SK-N-SH (cell line): ENCODE measurements at regions not wholly inside any gene's neighbourhood (a gene's known extent, or its start where the extent isn't known, plus 50 kb on each side); places are given as distances from the start of the nearest gene placed in this dataset.

Experiments used
- CTCF ChIA-PET: fragments of 300-600, 350-600 bp; formaldehyde crosslinking; extraction: SDS; loops from one replicate; lab custom pipeline; 2021; lab: Yijun Ruan, JAX
- POLR2A ChIA-PET: fragments of 350-600 bp; sonication (Branson Sonifier 250); formaldehyde crosslinking; extraction: SDS; loops from one replicate; lab custom pipeline; 2020; ENCODE audit warnings: antibody characterized with exemption, inconsistent platforms; lab: Yijun Ruan, JAX
- DNase-seq: peaks from one replicate; pipeline ENCODE4 v3.0.0; 2012
- H2AFZ ChIP-seq: fragments of 200-600 bp; sonication (generic); 2 replicates; pipeline ENCODE4 v1.8.1; 2016; ENCODE audit warnings: antibody characterized with exemption, mild to moderate bottlenecking, low read depth
- H3F3A ChIP-seq: fragments of 200-600 bp; sonication (generic); replicated peaks from 2 replicates; pipeline ENCODE3; 2016; ENCODE audit warnings: antibody characterized with exemption, mild to moderate bottlenecking; ENCODE audit not compliant: insufficient read depth
- H3K27ac ChIP-seq, 2 experiments: fragments of 200-500 bp in 1 of 2; fragments of 200-600 bp in 1 of 2; sonication (Bioruptor generic) in 1 of 2; sonication (generic), shearing (Covaris generic) in 1 of 2; 2 replicates each; pipeline versions ENCODE4 v1.5.1 to v1.6.1; 2014 to 2016; ENCODE audit warnings: low read depth in 2 of 2, inconsistent platforms in 1 of 2, low read length in 1 of 2, mild to moderate bottlenecking in 1 of 2, mixed read lengths in 1 of 2
- H3K27me3 ChIP-seq: fragments of 200-600 bp; sonication (generic), shearing (Covaris generic); 2 replicates; pipeline ENCODE4 v1.6.1; 2016; ENCODE audit warnings: mixed run types; ENCODE audit not compliant: insufficient read depth
- H3K36me3 ChIP-seq, 2 experiments: fragments of 200-500 bp in 1 of 2; fragments of 200-600 bp in 1 of 2; sonication (Bioruptor generic) in 1 of 2; sonication (generic) in 1 of 2; replicated peaks in 1 of 2; 2 replicates each; pipeline versions ENCODE3 to v1.5.1; 2014 to 2016; ENCODE audit warnings: low read length in 1 of 2, mild to moderate bottlenecking in 1 of 2; ENCODE audit not compliant: insufficient read depth in 2 of 2, control insufficient read depth in 1 of 2
- H3K4me1 ChIP-seq, 2 experiments: fragments of 200-500 bp in 1 of 2; fragments of 200-600 bp in 1 of 2; sonication (Bioruptor generic) in 1 of 2; sonication (generic), shearing (Covaris generic) in 1 of 2; 2 replicates each; pipeline versions ENCODE4 v1.5.1 to v1.6.1; 2014 to 2016; ENCODE audit warnings: low read depth in 1 of 2, low read length in 1 of 2, mixed run types in 1 of 2; ENCODE audit not compliant: insufficient read depth in 2 of 2, control insufficient read depth in 1 of 2
- H3K4me2 ChIP-seq: fragments of 200-600 bp; sonication (generic), shearing (Covaris generic); 2 replicates; pipeline ENCODE4 v1.6.1; 2017; ENCODE audit warnings: mixed run types
- H3K4me3 ChIP-seq, 2 experiments: fragments of 200-500 bp in 1 of 2; fragments of 200-600 bp in 1 of 2; sonication (Bioruptor generic) in 1 of 2; sonication (generic), shearing (Covaris generic) in 1 of 2; 2 replicates each; pipeline versions ENCODE4 v1.5.1 to v1.8.1; 2014 to 2016; ENCODE audit warnings: low read depth in 2 of 2, inconsistent platforms in 1 of 2, low read length in 1 of 2, mild to moderate bottlenecking in 1 of 2, mixed read lengths in 1 of 2, moderate library complexity in 1 of 2
- H3K79me2 ChIP-seq: fragments of 200-600 bp; sonication (generic); 2 replicates; pipeline ENCODE4 v1.8.1; 2017; ENCODE audit warnings: mild to moderate bottlenecking; ENCODE audit not compliant: insufficient read depth
- H3K9ac ChIP-seq: fragments of 200-600 bp; sonication (generic); 2 replicates; pipeline ENCODE4 v1.6.1; 2017; ENCODE audit warnings: mixed run types
- H3K9me2 ChIP-seq: fragments of 200-600 bp; sonication (generic); 2 replicates; pipeline ENCODE4 v1.6.1; 2017; ENCODE audit warnings: mixed run types
- H3K9me3 ChIP-seq: fragments of 200-600 bp; sonication (generic); 2 replicates; pipeline ENCODE4 v1.6.1; 2017; ENCODE audit warnings: mixed run types, mild to moderate bottlenecking, moderate library complexity
- H4K20me1 ChIP-seq: fragments of 200-600 bp; sonication (generic); 2 replicates; pipeline ENCODE4 v1.6.1; 2017; ENCODE audit warnings: mild to moderate bottlenecking, mixed run types; ENCODE audit not compliant: insufficient read depth
- FOXJ3 ChIP-seq: sonication (generic); formaldehyde crosslinking; IDR thresholded peaks from 2 replicates; pipeline ENCODE4 v1.5.1; 2020; ENCODE audit warnings: mild to moderate bottlenecking, missing genetic modification reagents
- FOXM1 ChIP-seq: IDR thresholded peaks from 2 replicates; pipeline ENCODE4 v1.4.0; 2012; ENCODE audit warnings: low read depth, mild to moderate bottlenecking
- GATA2 ChIP-seq: sonication (generic); formaldehyde crosslinking; IDR thresholded peaks from 2 replicates; pipeline ENCODE4 v1.5.0; 2020; ENCODE audit warnings: mild to moderate bottlenecking, missing genetic modification reagents
- NRF1 ChIP-seq: IDR thresholded peaks from 2 replicates; pipeline ENCODE4 v1.6.1; 2012; ENCODE audit warnings: low read depth, mild to moderate bottlenecking, low read length
- POLR2AphosphoS5 ChIP-seq: IDR thresholded peaks from 2 replicates; pipeline ENCODE4 v1.6.1; 2012; ENCODE audit warnings: low read depth, low read length
- RAD21 ChIP-seq: IDR thresholded peaks from 2 replicates; pipeline ENCODE4 v1.6.1; 2012; ENCODE audit warnings: mild to moderate bottlenecking, low read length
- RFX5 ChIP-seq: IDR thresholded peaks from 2 replicates; pipeline ENCODE4 v1.6.1; 2012; ENCODE audit warnings: mild to moderate bottlenecking, improper control_type of control experiment, low read length
- RXRA ChIP-seq: IDR thresholded peaks from 2 replicates; pipeline ENCODE4 v1.4.0; 2012; ENCODE audit warnings: low read depth, mild to moderate bottlenecking, borderline replicate concordance
- TAF1 ChIP-seq: IDR thresholded peaks from 2 replicates; pipeline ENCODE4 v1.6.1; 2012; ENCODE audit warnings: low read depth, mild to moderate bottlenecking, low read length, moderate library complexity, borderline replicate concordance
- TCF12 ChIP-seq: IDR thresholded peaks from 2 replicates; pipeline ENCODE4 v1.4.0; 2012
- TEAD4 ChIP-seq: IDR thresholded peaks from 2 replicates; pipeline ENCODE4 v1.4.0; 2012; ENCODE audit warnings: mild to moderate bottlenecking, borderline replicate concordance; ENCODE audit not compliant: insufficient read depth
- YY1 ChIP-seq: IDR thresholded peaks from 2 replicates; pipeline ENCODE4 v1.4.0; 2012; ENCODE audit warnings: low read depth, mild to moderate bottlenecking
- WGBS: methylation state at CpG from one replicate; pipeline ENCODE4 v1.1.6; 2017; ENCODE audit warnings: low lambda C conversion rate; 5-methylcytosine and 5-hydroxymethylcytosine counted together
- TF ChIP-seq, protein P1 (sequence below): IDR thresholded peaks from 2 replicates; pipeline ENCODE4 v1.4.0; 2012; ENCODE audit warnings: low read depth, borderline replicate concordance
- TF ChIP-seq, protein P2 (sequence below): IDR thresholded peaks from 2 replicates; pipeline ENCODE4 v1.4.0; 2012; ENCODE audit warnings: low read depth
- TF ChIP-seq, protein P3 (sequence below): fragments of 150-350 bp; IDR thresholded peaks from 2 replicates; pipeline ENCODE4 v1.6.1; 2017; ENCODE audit warnings: antibody characterized with exemption, low read length, low read depth, borderline replicate concordance
- TF ChIP-seq, protein P4 (sequence below): fragments of 200-600 bp; sonication (generic); IDR thresholded peaks from 2 replicates; pipeline ENCODE4 v1.6.1; 2017; ENCODE audit warnings: antibody characterized with exemption, mild to moderate bottlenecking, moderate library complexity
- TF ChIP-seq, protein P5 (sequence below): fragments of 150-350 bp; IDR thresholded peaks from 2 replicates; pipeline ENCODE4 v1.6.1; 2016; ENCODE audit warnings: mild to moderate bottlenecking, low read depth, low read length

GRCh38 chr11:81895258-81895657, 838.4 kb downstream of the FAM181B start:
- no peak overlapping the region for H3K4me2 ChIP-seq
- POLR2A ChIA-PET = no interaction called here
- no peaks in the 10 kb centered on the region for H3K9me3 ChIP-seq
- H3F3A ChIP-seq = no peaks in the 10 kb centered on the region
- no peaks in the 10 kb centered on the region for H3K4me1 ChIP-seq
- WGBS = 2% methylated on average over 3 of the region's 3 CpGs
- no peak overlapping the region for H2AFZ ChIP-seq
- no peaks in the 10 kb centered on the region for H3K27me3 ChIP-seq
- no peak overlapping the region for H3K4me3 ChIP-seq
- H3K79me2 ChIP-seq = no peaks in the 10 kb centered on the region
- no peaks in the 10 kb centered on the region for H4K20me1 ChIP-seq
- H3K9ac ChIP-seq = no peak overlapping the region
- no peak overlapping the region for H3K27ac ChIP-seq
- DNase-seq = no peak
- H3K9me2 ChIP-seq = no peaks in the 10 kb centered on the region
- no peak for TF ChIP-seq RXRA
- TF ChIP-seq, protein P1, sequence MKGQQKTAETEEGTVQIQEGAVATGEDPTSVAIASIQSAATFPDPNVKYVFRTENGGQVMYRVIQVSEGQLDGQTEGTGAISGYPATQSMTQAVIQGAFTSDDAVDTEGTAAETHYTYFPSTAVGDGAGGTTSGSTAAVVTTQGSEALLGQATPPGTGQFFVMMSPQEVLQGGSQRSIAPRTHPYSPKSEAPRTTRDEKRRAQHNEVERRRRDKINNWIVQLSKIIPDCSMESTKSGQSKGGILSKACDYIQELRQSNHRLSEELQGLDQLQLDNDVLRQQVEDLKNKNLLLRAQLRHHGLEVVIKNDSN = no peak
- TF ChIP-seq TEAD4 = no peak
- no peak for TF ChIP-seq RFX5
- TF ChIP-seq, protein P2, sequence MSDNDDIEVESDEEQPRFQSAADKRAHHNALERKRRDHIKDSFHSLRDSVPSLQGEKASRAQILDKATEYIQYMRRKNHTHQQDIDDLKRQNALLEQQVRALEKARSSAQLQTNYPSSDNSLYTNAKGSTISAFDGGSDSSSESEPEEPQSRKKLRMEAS = no peak
- TF ChIP-seq TAF1 = no peak
- no peak for TF ChIP-seq FOXJ3
- no peak for TF ChIP-seq POLR2AphosphoS5
- no peak for TF ChIP-seq GATA2 (CRISPR knock-in tag)
- TF ChIP-seq, protein P3, sequence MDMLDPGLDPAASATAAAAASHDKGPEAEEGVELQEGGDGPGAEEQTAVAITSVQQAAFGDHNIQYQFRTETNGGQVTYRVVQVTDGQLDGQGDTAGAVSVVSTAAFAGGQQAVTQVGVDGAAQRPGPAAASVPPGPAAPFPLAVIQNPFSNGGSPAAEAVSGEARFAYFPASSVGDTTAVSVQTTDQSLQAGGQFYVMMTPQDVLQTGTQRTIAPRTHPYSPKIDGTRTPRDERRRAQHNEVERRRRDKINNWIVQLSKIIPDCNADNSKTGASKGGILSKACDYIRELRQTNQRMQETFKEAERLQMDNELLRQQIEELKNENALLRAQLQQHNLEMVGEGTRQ = no peak
- no peak for TF ChIP-seq FOXM1
- TF ChIP-seq, protein P4, sequence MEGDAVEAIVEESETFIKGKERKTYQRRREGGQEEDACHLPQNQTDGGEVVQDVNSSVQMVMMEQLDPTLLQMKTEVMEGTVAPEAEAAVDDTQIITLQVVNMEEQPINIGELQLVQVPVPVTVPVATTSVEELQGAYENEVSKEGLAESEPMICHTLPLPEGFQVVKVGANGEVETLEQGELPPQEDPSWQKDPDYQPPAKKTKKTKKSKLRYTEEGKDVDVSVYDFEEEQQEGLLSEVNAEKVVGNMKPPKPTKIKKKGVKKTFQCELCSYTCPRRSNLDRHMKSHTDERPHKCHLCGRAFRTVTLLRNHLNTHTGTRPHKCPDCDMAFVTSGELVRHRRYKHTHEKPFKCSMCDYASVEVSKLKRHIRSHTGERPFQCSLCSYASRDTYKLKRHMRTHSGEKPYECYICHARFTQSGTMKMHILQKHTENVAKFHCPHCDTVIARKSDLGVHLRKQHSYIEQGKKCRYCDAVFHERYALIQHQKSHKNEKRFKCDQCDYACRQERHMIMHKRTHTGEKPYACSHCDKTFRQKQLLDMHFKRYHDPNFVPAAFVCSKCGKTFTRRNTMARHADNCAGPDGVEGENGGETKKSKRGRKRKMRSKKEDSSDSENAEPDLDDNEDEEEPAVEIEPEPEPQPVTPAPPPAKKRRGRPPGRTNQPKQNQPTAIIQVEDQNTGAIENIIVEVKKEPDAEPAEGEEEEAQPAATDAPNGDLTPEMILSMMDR = no peak
- TF ChIP-seq NRF1 = no peak
- no peak for TF ChIP-seq YY1
- TF ChIP-seq TCF12 = no peak
- no peak for TF ChIP-seq RAD21
- TF ChIP-seq, protein P5, sequence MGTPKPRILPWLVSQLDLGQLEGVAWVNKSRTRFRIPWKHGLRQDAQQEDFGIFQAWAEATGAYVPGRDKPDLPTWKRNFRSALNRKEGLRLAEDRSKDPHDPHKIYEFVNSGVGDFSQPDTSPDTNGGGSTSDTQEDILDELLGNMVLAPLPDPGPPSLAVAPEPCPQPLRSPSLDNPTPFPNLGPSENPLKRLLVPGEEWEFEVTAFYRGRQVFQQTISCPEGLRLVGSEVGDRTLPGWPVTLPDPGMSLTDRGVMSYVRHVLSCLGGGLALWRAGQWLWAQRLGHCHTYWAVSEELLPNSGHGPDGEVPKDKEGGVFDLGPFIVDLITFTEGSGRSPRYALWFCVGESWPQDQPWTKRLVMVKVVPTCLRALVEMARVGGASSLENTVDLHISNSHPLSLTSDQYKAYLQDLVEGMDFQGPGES = no peak
- TF ChIP-seq, all 33 proteins: peak for 0
- CTCF ChIA-PET = no interaction called here
- H3K36me3 ChIP-seq = no peaks in the 10 kb centered on the region
